ENCODE measurements at regions not wholly inside any gene's neighbourhood (a gene's known extent, or its start where the extent isn't known, plus 50 kb on each side); places are given as distances from the start of the nearest gene placed in this dataset.

DNA sequence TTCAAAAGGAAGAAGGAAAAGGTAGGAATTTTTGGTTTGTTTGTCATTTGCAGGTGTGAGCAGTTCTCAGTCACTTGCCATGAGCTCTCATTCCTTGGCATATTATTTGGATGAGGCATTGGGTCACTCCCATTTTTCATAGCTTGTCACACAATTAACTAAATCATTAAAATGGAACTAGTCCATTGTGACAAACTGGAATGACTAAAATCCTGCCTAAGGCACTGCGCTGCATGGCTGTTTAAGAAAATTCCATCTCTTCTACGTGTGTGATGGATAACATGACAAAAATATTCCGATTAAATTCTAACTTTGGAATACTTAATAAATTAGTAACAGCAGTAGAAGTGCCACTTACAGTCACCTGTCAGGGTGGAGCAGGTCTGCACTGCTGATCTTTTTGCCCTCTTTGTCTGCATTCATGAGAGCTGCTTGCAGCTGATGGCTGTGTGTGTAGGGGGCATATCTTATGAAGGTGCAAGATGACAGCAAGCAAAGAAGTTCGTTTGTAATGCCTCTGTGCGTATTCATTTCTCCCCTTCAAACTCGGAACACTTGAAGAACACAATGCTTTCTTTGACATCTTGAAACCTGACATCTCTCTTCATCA lies 1292.6 kb upstream of the MAP3K7 start:
- TF ChIP-seq, protein P1, sequence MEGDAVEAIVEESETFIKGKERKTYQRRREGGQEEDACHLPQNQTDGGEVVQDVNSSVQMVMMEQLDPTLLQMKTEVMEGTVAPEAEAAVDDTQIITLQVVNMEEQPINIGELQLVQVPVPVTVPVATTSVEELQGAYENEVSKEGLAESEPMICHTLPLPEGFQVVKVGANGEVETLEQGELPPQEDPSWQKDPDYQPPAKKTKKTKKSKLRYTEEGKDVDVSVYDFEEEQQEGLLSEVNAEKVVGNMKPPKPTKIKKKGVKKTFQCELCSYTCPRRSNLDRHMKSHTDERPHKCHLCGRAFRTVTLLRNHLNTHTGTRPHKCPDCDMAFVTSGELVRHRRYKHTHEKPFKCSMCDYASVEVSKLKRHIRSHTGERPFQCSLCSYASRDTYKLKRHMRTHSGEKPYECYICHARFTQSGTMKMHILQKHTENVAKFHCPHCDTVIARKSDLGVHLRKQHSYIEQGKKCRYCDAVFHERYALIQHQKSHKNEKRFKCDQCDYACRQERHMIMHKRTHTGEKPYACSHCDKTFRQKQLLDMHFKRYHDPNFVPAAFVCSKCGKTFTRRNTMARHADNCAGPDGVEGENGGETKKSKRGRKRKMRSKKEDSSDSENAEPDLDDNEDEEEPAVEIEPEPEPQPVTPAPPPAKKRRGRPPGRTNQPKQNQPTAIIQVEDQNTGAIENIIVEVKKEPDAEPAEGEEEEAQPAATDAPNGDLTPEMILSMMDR (IDR thresholded peaks at IDR 0.05; ENCODE audit: low read depth, low read length) = no peak
- no peak for TF ChIP-seq EZH2phosphoT487 (IDR thresholded peaks at IDR 0.05; ENCODE audit: low read depth)

All from OCI-LY3 (cell line).